Colonic mucosa (tissue), 4 donors: ENCODE measurements at regions not wholly inside any gene's neighbourhood (a gene's known extent, or its start where the extent isn't known, plus 50 kb on each side); places are given as distances from the start of the nearest gene placed in this dataset.

ENCODE experiments used
- DNase-seq: peaks from one replicate; pipeline ENCODE4 v3.0.0-alpha.2; 2020
- H3K27ac ChIP-seq: fragments of 200-600 bp; one replicate; pipeline ENCODE4 v1.8.0; 2021
- H3K27me3 ChIP-seq: fragments of 200-600 bp; one replicate; pipeline ENCODE4 v1.8.0; 2021
- H3K36me3 ChIP-seq: fragments of 200-600 bp; one replicate; pipeline ENCODE4 v1.8.0; 2021
- H3K4me1 ChIP-seq: fragments of 200-600 bp; one replicate; pipeline ENCODE4 v1.8.0; 2021; ENCODE audit warnings: mild to moderate bottlenecking
- H3K4me3 ChIP-seq: fragments of 200-600 bp; one replicate; pipeline ENCODE4 v1.8.0; 2021
- H3K9ac ChIP-seq, 2 donors: one replicate each; pipeline ENCODE4 v1.7.0; 2013; ENCODE audit warnings: control low read depth in 2 of 2, low read depth in 2 of 2, low read length in 2 of 2
- H3K9me3 ChIP-seq: fragments of 200-600 bp; one replicate; pipeline ENCODE4 v1.8.0; 2021
- CTCF ChIP-seq: fragments of 200-600 bp; IDR thresholded peaks from one replicate; pipeline ENCODE4 v1.8.0; 2022; ENCODE audit warnings: antibody characterized with exemption, mild to moderate bottlenecking
- intact Hi-C: fragments of 100-400 bp; cut with DNase I; formaldehyde crosslinking; loops from one replicate; pipeline ENCODE4 v1.14.1; 2022
- donor health status: healthy.
- donor health status: DM: no; HTN: no; CAD: no.
- donor health status: DM: no; HTN: no; CAD: no.

DNA sequence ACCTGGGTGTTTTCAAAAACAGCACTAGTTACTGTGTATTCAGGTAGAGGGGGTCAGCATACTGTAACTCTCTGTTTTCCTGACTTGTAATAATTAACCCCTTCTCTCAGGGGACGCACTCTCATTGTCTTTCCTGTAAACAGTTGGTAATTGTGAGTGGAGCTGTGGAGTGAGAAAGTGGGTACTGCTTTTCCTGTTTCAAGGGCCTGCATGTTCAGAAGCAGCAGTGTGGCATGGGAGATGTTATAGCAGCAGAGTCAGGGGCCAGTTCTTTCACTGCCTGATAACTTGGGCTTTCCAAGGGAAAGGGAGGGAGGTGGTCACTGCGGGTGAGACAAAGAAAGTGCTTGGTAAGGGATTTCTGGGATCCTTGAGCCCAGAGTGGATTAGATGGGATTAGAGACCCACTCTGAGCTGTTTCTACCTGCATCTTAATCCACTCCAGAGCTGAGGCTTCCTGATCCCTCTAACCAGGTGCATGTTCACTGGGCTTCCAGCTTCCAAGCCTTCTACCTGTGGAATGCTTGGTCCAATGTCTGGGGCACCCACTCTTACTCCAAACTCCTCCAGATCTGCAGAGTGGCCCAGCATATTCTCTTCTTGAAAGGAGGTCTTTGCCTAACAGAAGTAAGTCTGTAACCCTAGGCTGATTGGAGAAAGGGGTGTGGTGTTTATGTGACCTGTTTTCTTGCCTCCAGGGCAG, 105.2 kb downstream of the RPLP1 start:
- Histone ChIP-seq H3K36me3 (no peaks in the 10 kb centered on the region), H3K9me3 (no peaks in the 10 kb centered on the region), H3K9ac (peak overlapping the region in 1 of 2 donors; percentile 77), H3K27ac (peak overlapping the region; percentile 45), H3K4me3 (no peak overlapping the region), H3K27me3 (no peaks in the 10 kb centered on the region), H3K4me1 (peaks cover 4% of the 10 kb centered on the region)
- TF ChIP-seq CTCF, result no peak
- intact Hi-C loops, result no loop called here
- DNase-seq, result peak; percentile 28

DNA sequence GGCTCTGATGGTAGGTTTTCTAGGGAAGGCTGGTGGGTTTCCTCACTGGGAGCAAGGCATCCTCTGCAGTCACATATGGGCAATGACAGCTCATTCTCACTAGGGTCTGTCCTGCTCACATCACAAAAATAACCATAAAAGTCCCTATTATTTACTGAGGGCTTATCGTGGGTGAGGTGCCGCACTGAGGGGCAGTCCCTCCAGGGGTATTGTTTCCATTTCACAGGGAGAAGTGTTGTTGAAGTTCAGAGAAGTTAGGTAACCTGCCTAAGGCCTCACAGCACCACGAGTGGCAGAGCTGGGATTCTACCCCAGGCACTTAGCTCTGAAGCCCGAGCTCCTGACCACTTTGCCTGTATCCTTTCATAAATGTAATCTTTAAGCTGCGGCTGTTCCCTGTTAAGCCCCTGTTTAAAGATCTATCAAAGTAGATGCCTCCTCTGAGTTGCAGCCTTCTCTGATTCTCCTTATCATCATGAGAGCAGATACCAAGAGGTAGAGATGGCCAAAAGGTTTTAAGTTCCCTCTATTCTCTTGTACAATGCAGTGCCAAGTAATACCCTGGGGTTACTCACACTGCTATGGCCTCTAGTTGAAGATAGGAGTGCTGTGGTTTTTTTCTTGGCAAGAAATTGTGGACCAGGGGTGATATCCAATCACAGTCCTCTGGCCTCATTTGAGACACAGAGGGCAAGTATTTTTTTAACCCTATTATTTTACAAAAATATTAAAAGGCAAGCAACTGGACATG, 107.0 kb downstream of the RPLP1 start:
- no peaks in the 10 kb centered on the region for H3K27me3 ChIP-seq
- H3K36me3 ChIP-seq, result no peaks in the 10 kb centered on the region
- no peak overlapping the region for H3K4me3 ChIP-seq
- no peak overlapping the region for H3K9ac ChIP-seq
- no peak for DNase-seq
- intact Hi-C loops, result no loop called here
- TF ChIP-seq CTCF, result no peak
- H3K27ac ChIP-seq, result no peak overlapping the region
- peaks cover 4% of the 10 kb centered on the region for H3K4me1 ChIP-seq
- H3K9me3 ChIP-seq, result no peaks in the 10 kb centered on the region

GRCh38 chr15:69561071-69561784, 108.6 kb downstream of the RPLP1 start:
- Histone ChIP-seq H3K27me3 (no peaks in the 10 kb centered on the region), H3K4me3 (no peak overlapping the region), H3K27ac (no peak overlapping the region), H3K4me1 (peaks cover 4% of the 10 kb centered on the region), H3K9me3 (no peaks in the 10 kb centered on the region), H3K9ac (peak overlapping the region in 1 of 2 donors; percentile 70), H3K36me3 (no peaks in the 10 kb centered on the region)
- intact Hi-C loops, result no loop called here
- peak; percentile 84 for DNase-seq
- no peak for TF ChIP-seq CTCF

- intact Hi-C loops, result no loop called here
- Histone ChIP-seq H3K27ac (no peak overlapping the region), H3K9ac (peak overlapping the region in 1 of 2 donors; percentile 70), H3K4me3 (no peak overlapping the region), H3K4me1 (peaks cover under 1% of the 10 kb centered on the region), H3K9me3 (no peaks in the 10 kb centered on the region), H3K36me3 (no peaks in the 10 kb centered on the region), H3K27me3 (no peaks in the 10 kb centered on the region)
- no peak for TF ChIP-seq CTCF
- DNase-seq, result peak; percentile 35
Measured at GRCh38 chr15:69562116-69562515, 109.5 kb downstream of the RPLP1 start.

DNA sequence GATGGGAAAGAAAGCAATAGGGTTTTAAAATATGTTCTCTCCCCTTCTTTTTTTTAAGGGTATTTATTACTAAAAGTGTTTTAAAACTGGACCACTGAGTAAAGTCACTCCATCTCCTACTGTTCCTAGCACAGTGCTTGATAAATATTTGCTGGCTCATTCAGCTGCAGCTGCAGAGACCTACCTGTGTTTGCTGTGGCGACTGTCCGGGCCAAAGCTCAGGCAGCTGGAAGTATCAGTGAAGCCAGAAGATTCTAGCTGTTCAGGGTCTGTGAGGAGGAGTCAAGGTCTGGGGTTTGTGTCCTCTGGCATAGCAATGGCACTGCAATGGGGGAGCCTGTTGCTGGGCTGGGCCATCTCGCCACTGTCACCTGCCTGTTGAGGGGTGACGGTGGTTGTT, 109.9 kb downstream of the RPLP1 start:
- DNase-seq, result peak; percentile 65
- no peak overlapping the region for H3K27ac ChIP-seq
- no peak overlapping the region for H3K4me3 ChIP-seq

More for the DNA sequence above, 109.9 kb downstream of the RPLP1 start:
- TF ChIP-seq CTCF, result no peak
- H3K9me3 ChIP-seq, result no peaks in the 10 kb centered on the region
- peak overlapping the region; percentile 28 to 70 for H3K9ac ChIP-seq
- intact Hi-C loops, result no loop called here
- H3K27me3 ChIP-seq, result no peaks in the 10 kb centered on the region
- H3K36me3 ChIP-seq, result no peaks in the 10 kb centered on the region
- H3K4me1 ChIP-seq, result no peaks in the 10 kb centered on the region
